ENCODE measurements at regions not wholly inside any gene's neighbourhood (a gene's known extent, or its start where the extent isn't known, plus 50 kb on each side); places are given as distances from the start of the nearest gene placed in this dataset.

DNA sequence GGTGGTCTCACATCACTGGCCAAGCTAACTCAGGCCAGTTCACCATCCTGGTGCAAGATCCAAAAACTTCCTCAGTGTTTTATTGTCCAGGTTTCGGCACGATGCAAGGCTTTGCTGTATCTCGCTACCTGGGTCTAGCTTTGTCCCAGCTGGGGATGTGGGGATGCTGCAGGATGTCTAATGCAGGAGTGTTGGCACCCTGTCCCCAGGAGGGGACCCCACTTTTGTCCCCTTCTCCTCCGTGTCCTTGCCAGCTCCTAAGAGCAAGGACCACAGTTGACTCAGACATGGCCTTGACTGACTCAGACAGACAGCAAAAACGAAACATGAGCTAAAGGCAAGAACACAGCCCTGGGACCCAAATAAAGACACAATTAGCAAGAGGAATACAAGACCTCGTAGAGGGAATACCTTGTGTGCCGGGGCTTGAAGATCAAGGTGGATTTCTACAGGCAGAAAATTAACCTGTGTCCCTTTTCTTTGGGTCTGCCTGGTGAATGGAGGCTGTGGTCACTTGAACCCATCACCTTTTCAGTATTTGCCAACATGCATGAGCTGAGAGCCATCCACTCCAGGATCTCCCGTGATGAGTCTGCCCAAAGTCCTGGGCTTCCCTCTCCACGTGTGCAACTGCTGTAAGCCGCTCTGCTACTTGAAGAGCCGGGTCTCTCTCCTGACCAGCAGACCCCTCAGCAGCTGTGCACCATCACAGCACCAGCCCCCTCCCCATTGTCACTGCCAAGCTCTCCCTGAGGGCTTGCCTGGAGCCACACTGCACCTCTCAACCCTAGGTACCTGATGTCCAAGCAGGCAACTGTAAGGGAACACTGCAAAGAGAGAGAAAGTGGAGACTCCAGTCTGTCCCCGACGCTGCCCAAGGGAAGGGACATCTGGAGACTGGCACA is 149.5 kb upstream of the ZNF507 start:
- TF ChIP-seq, protein P1, sequence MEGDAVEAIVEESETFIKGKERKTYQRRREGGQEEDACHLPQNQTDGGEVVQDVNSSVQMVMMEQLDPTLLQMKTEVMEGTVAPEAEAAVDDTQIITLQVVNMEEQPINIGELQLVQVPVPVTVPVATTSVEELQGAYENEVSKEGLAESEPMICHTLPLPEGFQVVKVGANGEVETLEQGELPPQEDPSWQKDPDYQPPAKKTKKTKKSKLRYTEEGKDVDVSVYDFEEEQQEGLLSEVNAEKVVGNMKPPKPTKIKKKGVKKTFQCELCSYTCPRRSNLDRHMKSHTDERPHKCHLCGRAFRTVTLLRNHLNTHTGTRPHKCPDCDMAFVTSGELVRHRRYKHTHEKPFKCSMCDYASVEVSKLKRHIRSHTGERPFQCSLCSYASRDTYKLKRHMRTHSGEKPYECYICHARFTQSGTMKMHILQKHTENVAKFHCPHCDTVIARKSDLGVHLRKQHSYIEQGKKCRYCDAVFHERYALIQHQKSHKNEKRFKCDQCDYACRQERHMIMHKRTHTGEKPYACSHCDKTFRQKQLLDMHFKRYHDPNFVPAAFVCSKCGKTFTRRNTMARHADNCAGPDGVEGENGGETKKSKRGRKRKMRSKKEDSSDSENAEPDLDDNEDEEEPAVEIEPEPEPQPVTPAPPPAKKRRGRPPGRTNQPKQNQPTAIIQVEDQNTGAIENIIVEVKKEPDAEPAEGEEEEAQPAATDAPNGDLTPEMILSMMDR (IDR thresholded peaks at IDR 0.05): no peak
- TF ChIP-seq EP300 (IDR thresholded peaks at IDR 0.05) (no peak), POLR2A (IDR thresholded peaks at IDR 0.05; ENCODE audit: low read depth) (no peak), POLR2AphosphoS5 (IDR thresholded peaks at IDR 0.05) (no peak)

All from esophagus muscularis mucosa (tissue), 4 donors.